Left lung (tissue), 4 donors: ENCODE measurements at regions not wholly inside any gene's neighbourhood (a gene's known extent, or its start where the extent isn't known, plus 50 kb on each side); places are given as distances from the start of the nearest gene placed in this dataset.

ENCODE experiments used
- ATAC-seq: fragments of 200-7000 bp; cut with Tn5 transposase; one replicate; pipeline ENCODE4 v1.9.1; 2020; ENCODE audit warnings: moderate library complexity
- DNase-seq, 4 donors: peaks; one replicate each; pipeline ENCODE4 v3.0.0-alpha.2; 2013 to 2020
- H3K27ac ChIP-seq, 2 donors: fragments of 200-600 bp; sonication (generic) in 1 of 2; one replicate each; pipeline versions ENCODE4 v1.5.0 to v1.8.0; 2020 to 2021
- H3K27me3 ChIP-seq, 2 donors: fragments of 200-600 bp; sonication (generic) in 1 of 2; one replicate each; pipeline versions ENCODE4 v1.5.0 to v1.8.0; 2020 to 2021
- H3K36me3 ChIP-seq, 2 donors: fragments of 200-600 bp; sonication (generic) in 1 of 2; one replicate each; pipeline versions ENCODE4 v1.5.0 to v1.8.0; 2020 to 2021
- H3K4me1 ChIP-seq, 2 donors: fragments of 200-600 bp; one replicate each; pipeline ENCODE4 v1.8.0; 2021
- H3K4me3 ChIP-seq, 2 donors: fragments of 200-600 bp; sonication (generic) in 1 of 2; one replicate each; pipeline versions ENCODE4 v1.5.0 to v1.8.0; 2020 to 2021; ENCODE audit warnings: mild to moderate bottlenecking in 1 of 2
- H3K9me3 ChIP-seq, 2 donors: fragments of 200-600 bp; sonication (generic) in 1 of 2; one replicate each; pipeline versions ENCODE4 v1.5.0 to v1.8.0; 2020 to 2021
- CTCF ChIP-seq, 2 donors: fragments of 200-600 bp; sonication (generic) in 1 of 2; IDR thresholded peaks; one replicate each; pipeline versions ENCODE4 v1.5.0 to v1.8.0; 2021; ENCODE audit warnings: antibody characterized with exemption in 2 of 2
- intact Hi-C, 2 donors: fragments of 100-400 bp; cut with DNase I; formaldehyde crosslinking; loops; one replicate each; pipeline versions ENCODE4 v1.11.2 to v1.14.2; 2022
- donor health status: DM: no; HTN: yes; CAD: no.
- donor health status: DM: no; HTN: no; CAD: no.

- Histone ChIP-seq H3K27ac (no peak overlapping the region), H3K4me1 (no peaks in the 10 kb centered on the region), H3K27me3 (no peaks in the 10 kb centered on the region), H3K4me3 (no peak overlapping the region), H3K36me3 (no peaks in the 10 kb centered on the region), H3K9me3 (no peaks in the 10 kb centered on the region)
- intact Hi-C loops: no loop called here
- ATAC-seq: no peak
- TF ChIP-seq CTCF (IDR thresholded peaks at IDR 0.05): no peak
- DNase-seq: no peak
Measured at GRCh38 chr14:62185078-62185477, 422.9 kb downstream of the SNAPC1 start.

GRCh38 chr14:62187265-62187664 is 425.0 kb downstream of the SNAPC1 start:
- no peak for TF ChIP-seq CTCF (IDR thresholded peaks at IDR 0.05)
- H3K4me3 ChIP-seq: no peak overlapping the region
- peak; percentile 77 for ATAC-seq
- H3K27me3 ChIP-seq: no peaks in the 10 kb centered on the region
- DNase-seq: no peak
- intact Hi-C loops: no loop called here
- H3K27ac ChIP-seq: no peak overlapping the region
- no peaks in the 10 kb centered on the region for H3K9me3 ChIP-seq
- H3K4me1 ChIP-seq: no peaks in the 10 kb centered on the region
- no peaks in the 10 kb centered on the region for H3K36me3 ChIP-seq

- no peak overlapping the region for H3K27ac ChIP-seq
Measured at GRCh38 chr14:62189698-62190097, 427.5 kb downstream of the SNAPC1 start.

GRCh38 chr14:62206456-62206855 is 444.2 kb downstream of the SNAPC1 start:
- ATAC-seq: no peak
- no peak overlapping the region for H3K27ac ChIP-seq
- no peak for DNase-seq
- no peaks in the 10 kb centered on the region for H3K36me3 ChIP-seq
- TF ChIP-seq CTCF (IDR thresholded peaks at IDR 0.05): no peak
- H3K4me1 ChIP-seq: no peaks in the 10 kb centered on the region
- H3K27me3 ChIP-seq: no peaks in the 10 kb centered on the region
- H3K4me3 ChIP-seq: no peak overlapping the region
- H3K9me3 ChIP-seq: peaks cover 0 to 14% of the 10 kb centered on the region in 2 donors
- intact Hi-C loops: no loop called here

More at GRCh38 chr14:62189698-62190097, 427.5 kb downstream of the SNAPC1 start:
- H3K9me3 ChIP-seq: no peaks in the 10 kb centered on the region
- H3K36me3 ChIP-seq: no peaks in the 10 kb centered on the region
- intact Hi-C loops: no loop called here
- no peak for TF ChIP-seq CTCF (IDR thresholded peaks at IDR 0.05)
- ATAC-seq (no peak), DNase-seq (peak in 1 of 4 donors; percentile 16)
- H3K4me3 ChIP-seq: no peak overlapping the region
- H3K27me3 ChIP-seq: no peaks in the 10 kb centered on the region
- no peaks in the 10 kb centered on the region for H3K4me1 ChIP-seq

GRCh38 chr14:62209287-62209899 is 447.2 kb downstream of the SNAPC1 start:
- no peaks in the 10 kb centered on the region for H3K36me3 ChIP-seq
- no peaks in the 10 kb centered on the region for H3K27me3 ChIP-seq
- DNase-seq: no peak
- TF ChIP-seq CTCF (IDR thresholded peaks at IDR 0.05): no peak
- H3K4me1 ChIP-seq: no peaks in the 10 kb centered on the region
- H3K27ac ChIP-seq: no peak overlapping the region
- peak; percentile 46 for ATAC-seq
- intact Hi-C loops: no loop called here
- H3K9me3 ChIP-seq: peaks cover 0 to 14% of the 10 kb centered on the region in 2 donors
- no peak overlapping the region for H3K4me3 ChIP-seq
